Fibroblast of mammary gland (primary cell): ENCODE measurements at regions not wholly inside any gene's neighbourhood (a gene's known extent, or its start where the extent isn't known, plus 50 kb on each side); places are given as distances from the start of the nearest gene placed in this dataset.
"Not testable (repeated sequence)": the region's sequence is repeated elsewhere in the genome, so short reads cannot be mapped to it uniquely, and the experiment has no call there.

ENCODE experiments used
- DNase-seq: peaks from one replicate; pipeline ENCODE4 v3.0.0-alpha.2; 2010; ENCODE audit warnings: low read depth
- H3K4me3 ChIP-seq: 2 replicates; pipeline ENCODE4 v1.5.1; 2011; ENCODE audit warnings: low read depth, mild to moderate bottlenecking, low read length, moderate library complexity; ENCODE audit not compliant: control insufficient read depth
- TF ChIP-seq, protein P1 (sequence below): conservative IDR thresholded peaks from 2 replicates; pipeline ENCODE4 v1.5.1; 2011; ENCODE audit warnings: low read depth, low read length, inconsistent platforms; ENCODE audit not compliant: control insufficient read depth, insufficient read depth

DNA sequence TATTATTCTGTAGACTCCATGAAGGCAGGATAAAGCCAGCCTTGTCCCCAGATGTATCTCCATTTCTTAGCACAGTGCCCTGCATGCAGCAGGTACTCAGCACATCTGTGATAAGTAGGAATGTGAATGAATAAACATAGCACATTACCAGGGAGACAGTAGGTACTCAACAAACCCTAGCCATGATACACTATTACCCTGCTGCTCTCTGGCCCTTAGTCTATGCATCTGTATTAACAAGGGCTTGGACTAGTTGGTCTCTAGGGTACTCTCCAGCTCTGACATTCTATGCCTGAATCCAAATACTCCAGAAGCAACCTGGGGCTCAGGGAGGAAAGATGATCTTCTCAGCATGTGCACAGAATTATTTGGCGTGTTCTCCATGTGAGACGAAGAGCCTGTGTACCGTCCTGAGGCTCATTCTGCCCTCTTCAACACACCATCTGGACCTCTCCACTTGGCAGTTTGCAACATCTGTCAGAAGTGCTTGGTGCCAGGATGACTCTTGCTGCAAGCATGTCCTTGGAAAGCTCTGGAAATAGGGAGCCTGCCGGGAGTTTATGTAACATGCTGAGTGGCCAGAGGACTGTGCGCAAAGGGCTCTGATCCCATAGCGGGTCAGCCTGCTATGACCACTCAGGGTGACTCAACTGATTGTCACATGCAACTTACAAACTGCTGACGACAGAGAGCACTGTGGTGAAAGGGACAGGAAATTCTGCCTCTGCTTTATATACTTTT is 228.2 kb upstream of the USP24 start:
- TF ChIP-seq, protein P1, sequence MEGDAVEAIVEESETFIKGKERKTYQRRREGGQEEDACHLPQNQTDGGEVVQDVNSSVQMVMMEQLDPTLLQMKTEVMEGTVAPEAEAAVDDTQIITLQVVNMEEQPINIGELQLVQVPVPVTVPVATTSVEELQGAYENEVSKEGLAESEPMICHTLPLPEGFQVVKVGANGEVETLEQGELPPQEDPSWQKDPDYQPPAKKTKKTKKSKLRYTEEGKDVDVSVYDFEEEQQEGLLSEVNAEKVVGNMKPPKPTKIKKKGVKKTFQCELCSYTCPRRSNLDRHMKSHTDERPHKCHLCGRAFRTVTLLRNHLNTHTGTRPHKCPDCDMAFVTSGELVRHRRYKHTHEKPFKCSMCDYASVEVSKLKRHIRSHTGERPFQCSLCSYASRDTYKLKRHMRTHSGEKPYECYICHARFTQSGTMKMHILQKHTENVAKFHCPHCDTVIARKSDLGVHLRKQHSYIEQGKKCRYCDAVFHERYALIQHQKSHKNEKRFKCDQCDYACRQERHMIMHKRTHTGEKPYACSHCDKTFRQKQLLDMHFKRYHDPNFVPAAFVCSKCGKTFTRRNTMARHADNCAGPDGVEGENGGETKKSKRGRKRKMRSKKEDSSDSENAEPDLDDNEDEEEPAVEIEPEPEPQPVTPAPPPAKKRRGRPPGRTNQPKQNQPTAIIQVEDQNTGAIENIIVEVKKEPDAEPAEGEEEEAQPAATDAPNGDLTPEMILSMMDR: no peak
- H3K4me3 ChIP-seq: no peak overlapping the region
- DNase-seq: peak; percentile 100

DNA sequence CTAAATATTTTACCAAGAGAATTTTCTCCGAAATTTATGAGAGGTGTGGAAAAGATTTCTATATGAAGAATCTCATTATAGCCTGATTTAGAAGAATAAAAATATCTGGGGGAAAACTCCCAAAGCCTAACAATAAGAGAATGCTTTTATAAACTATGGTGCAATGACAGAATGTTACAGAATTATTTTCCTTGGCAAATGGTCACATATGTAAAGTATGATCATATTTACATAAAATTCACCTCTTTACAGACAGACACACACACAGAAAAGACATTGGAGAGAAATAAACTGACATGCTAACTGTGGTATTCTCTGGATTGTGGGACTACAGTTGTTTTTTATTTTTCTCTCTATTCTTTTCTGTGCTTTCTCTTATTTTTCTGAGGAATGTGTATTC is 226.3 kb upstream of the USP24 start:
- no peak for DNase-seq
- TF ChIP-seq, protein P1: no peak
- H3K4me3 ChIP-seq: no peak overlapping the region

GRCh38 chr1:55437692-55438091 is 222.5 kb upstream of the USP24 start:
- no peak for DNase-seq
- H3K4me3 ChIP-seq: no peak overlapping the region
- TF ChIP-seq, protein P1: no peak

DNA sequence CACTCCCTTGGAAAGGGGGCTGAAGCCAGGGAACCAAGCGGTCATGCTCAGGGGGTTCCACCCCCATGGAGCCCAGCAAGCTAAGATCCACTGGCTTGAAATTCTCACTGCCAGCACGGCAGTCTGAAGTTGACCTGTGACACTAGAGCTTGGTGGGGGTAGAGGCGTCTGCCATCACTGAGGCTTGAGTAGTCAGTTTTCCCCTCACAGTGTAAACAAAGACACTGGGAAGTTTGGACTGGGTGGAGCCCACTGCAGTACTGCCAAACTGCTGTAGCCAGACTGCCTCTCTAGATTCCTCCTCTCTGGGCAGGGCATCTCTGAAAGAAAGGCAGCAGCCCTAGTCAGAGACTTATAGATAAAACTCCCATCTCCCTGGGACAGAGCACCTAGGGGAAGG is 215.6 kb upstream of the USP24 start:
- not testable (repeated sequence) for H3K4me3 ChIP-seq
- DNase-seq: peak; percentile 45

GRCh38 chr1:55430206-55430605 is 215.0 kb upstream of the USP24 start:
- DNase-seq, H3K4me3 ChIP-seq: not testable (repeated sequence)

DNA sequence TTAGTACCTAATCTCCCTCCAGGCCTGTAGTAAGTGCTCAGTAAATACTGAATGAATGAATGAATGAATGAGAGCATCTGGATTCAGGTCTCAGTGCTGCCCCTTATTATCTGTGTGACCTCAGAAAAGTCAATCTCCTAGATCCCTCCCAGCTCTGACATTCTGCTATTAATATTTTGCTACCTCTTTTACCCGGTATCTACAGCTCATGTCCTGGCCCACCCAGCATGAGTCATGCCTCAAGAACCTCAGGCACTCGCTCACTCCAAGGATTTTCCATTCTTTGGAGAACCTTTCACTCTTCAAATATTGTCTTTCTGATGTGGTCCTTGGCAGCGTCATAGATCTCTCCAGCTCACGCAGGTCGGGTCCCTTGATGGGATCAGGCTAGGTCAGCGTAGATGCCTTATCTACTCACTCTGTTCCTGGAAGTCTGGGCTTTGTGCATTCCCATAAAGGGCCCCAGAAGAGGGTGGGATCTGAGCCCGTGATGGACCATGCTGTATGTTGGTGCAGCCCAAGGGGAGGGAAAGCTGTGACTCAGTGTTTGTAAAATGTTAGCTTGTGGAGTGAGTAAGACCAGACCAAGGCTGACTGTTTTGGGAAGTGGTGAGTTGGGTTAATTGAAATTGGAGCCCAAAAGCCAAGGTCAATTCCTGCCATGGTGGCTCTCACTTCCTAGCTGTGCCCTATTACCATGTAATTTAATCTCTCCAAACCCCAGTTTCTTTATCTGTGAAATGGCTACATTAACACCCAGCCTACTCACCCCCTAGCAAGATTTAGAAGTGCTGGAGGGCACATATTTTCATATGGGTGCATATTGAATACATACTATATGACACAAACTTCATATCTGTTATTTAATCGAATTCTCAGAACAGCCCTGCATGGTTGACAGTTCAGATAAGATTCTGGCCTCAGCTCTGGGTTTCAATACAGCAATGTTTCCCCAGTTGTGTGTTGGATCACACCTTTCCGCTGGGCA is 214.1 kb upstream of the USP24 start:
- DNase-seq: peak; percentile 99

DNA sequence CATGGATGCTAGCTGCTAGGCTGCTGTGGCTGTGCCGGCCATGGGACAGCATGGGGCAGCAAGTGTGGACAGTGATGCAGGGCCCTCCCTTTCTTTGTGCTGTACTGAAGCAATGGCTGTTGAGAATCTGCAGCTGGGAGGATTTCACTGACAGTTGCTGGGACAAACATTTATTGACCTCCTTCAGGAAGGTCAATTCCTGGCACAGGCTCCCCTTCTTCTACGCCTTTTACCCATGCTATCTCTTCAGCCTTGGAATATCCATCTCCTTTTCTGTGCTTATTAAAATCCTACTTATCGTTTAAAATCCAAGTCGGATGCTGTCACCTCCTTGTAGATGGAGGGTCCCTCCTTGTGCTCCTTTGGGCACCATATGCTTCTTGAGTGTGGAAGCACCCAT is 213.1 kb upstream of the USP24 start:
- H3K4me3 ChIP-seq: no peak overlapping the region
- no peak for DNase-seq
- TF ChIP-seq, protein P1: no peak

More for the DNA sequence above, 214.1 kb upstream of the USP24 start:
- TF ChIP-seq, protein P1: no peak
- no peak overlapping the region for H3K4me3 ChIP-seq
